ENCODE measurements at regions not wholly inside any gene's neighbourhood (a gene's known extent, or its start where the extent isn't known, plus 50 kb on each side); places are given as distances from the start of the nearest gene placed in this dataset.

DNA sequence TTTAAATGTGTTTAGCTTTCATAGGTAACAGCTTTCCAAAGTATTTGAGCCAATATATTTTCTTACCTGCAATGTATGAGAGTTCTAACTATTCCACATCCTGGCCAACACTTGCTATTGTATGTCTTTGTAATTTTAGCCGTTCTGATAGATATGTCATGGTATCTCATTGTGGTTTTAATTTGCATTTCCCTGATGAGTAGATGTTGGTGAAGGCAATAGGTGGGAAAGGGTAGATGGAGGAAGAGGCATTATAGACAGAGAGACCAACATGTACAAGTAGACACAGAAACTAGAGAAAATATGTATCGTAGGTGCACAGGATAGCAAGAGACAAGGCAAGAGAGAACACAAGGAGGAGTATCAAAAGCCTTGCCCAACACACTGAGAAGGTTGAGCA is 54.8 kb upstream of the CCDC71L start:
- Histone ChIP-seq H2BK5ac (ENCODE audit: insufficient read length, low read length) (no peak overlapping the region), H3K79me2 (ENCODE audit: insufficient read depth, low read length) (no peaks in the 10 kb centered on the region), H3K27ac (ENCODE audit: insufficient read length, low read depth, low read length) (no peak overlapping the region), H3K9me3 (ENCODE audit: control insufficient read depth, low read depth, low read length) (no peaks in the 10 kb centered on the region), H3K4me1 (ENCODE audit: insufficient read depth, low read length) (no peaks in the 10 kb centered on the region), H2BK120ac (ENCODE audit: low read depth, low read length, poor library complexity, severe bottlenecking) (no peak overlapping the region), H4K8ac (replicated peaks; ENCODE audit: insufficient read length, low read depth, low read length) (no peak overlapping the region), H3K56ac (ENCODE audit: insufficient read length, low read depth, low read length) (no peak overlapping the region), H3K79me1 (ENCODE audit: insufficient read depth, low read depth, low read length, poor library complexity, severe bottlenecking) (no peaks in the 10 kb centered on the region), H2AK5ac (ENCODE audit: insufficient read length, low read length) (no peak overlapping the region), H3K9ac (ENCODE audit: extremely low read depth, insufficient read length, low read length) (no peak overlapping the region), H4K5ac (ENCODE audit: insufficient read length, low read depth, low read length) (no peak overlapping the region), H3K27me3 (ENCODE audit: insufficient read depth, low read length) (no peaks in the 10 kb centered on the region), H3K23ac (ENCODE audit: insufficient read length, low read depth, low read length) (no peak overlapping the region), H4K91ac (ENCODE audit: insufficient read length, low read depth, low read length) (no peak overlapping the region), H3K4me2 (ENCODE audit: insufficient read depth, insufficient read length, low read length) (no peak overlapping the region), H3K18ac (ENCODE audit: insufficient read length, low read depth, low read length) (no peak overlapping the region), H2BK12ac (ENCODE audit: insufficient read length, low read depth, low read length) (no peak overlapping the region), H2BK20ac (ENCODE audit: low read depth, low read length, poor library complexity, severe bottlenecking) (no peak overlapping the region), H3K14ac (ENCODE audit: insufficient read depth, low read length) (no peak overlapping the region), H2AFZ (ENCODE audit: low read length) (no peak overlapping the region), H3K23me2 (ENCODE audit: insufficient read length, low read depth, low read length, poor library complexity, severe bottlenecking) (no peaks in the 10 kb centered on the region), H3K4ac (ENCODE audit: low read depth, low read length) (no peak overlapping the region), H2BK15ac (ENCODE audit: low read depth, low read length) (no peak overlapping the region), H4K20me1 (ENCODE audit: control insufficient read depth, insufficient read depth, insufficient read length) (no peaks in the 10 kb centered on the region), H3T11ph (ENCODE audit: low read length) (no peak overlapping the region)
- no peaks in the 10 kb centered on the region for H3K4me1 Mint-ChIP-seq
- TF ChIP-seq, protein P1, sequence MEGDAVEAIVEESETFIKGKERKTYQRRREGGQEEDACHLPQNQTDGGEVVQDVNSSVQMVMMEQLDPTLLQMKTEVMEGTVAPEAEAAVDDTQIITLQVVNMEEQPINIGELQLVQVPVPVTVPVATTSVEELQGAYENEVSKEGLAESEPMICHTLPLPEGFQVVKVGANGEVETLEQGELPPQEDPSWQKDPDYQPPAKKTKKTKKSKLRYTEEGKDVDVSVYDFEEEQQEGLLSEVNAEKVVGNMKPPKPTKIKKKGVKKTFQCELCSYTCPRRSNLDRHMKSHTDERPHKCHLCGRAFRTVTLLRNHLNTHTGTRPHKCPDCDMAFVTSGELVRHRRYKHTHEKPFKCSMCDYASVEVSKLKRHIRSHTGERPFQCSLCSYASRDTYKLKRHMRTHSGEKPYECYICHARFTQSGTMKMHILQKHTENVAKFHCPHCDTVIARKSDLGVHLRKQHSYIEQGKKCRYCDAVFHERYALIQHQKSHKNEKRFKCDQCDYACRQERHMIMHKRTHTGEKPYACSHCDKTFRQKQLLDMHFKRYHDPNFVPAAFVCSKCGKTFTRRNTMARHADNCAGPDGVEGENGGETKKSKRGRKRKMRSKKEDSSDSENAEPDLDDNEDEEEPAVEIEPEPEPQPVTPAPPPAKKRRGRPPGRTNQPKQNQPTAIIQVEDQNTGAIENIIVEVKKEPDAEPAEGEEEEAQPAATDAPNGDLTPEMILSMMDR (conservative IDR thresholded peaks at IDR 0.05): no peak
- no CpG with 5 or more reads among the region's 2 CpGs for WGBS (ENCODE audit: extremely low coverage, insufficient read length, low lambda C conversion rate)
- H3K27me3 Mint-ChIP-seq (ENCODE audit: low read depth): no peaks in the 10 kb centered on the region
- no peak for DNase-seq
- H3K4me3 Mint-ChIP-seq: no peak overlapping the region
- no peak overlapping the region for H3K27ac Mint-ChIP-seq
- H3K9me3 Mint-ChIP-seq: peaks cover 2 to 8% of the 10 kb centered on the region in 2 experiments; a peak in 3 of 5 replicates
- H3K36me3 Mint-ChIP-seq (ENCODE audit: insufficient read depth in 1 of 3, low read depth in 3 of 3): peaks cover 0 to 1% (median 0%) of the 10 kb centered on the region in 3 experiments; a peak in 1 of 7 replicates
